BE2C (cell line): ENCODE measurements at regions not wholly inside any gene's neighbourhood (a gene's known extent, or its start where the extent isn't known, plus 50 kb on each side); places are given as distances from the start of the nearest gene placed in this dataset.

Experiments
- DNase-seq: peaks from one replicate; pipeline ENCODE4 v3.0.0-alpha.2; 2020
- H3K27me3 ChIP-seq: fragments of 250-450 bp; sonication (Bioruptor Pico); 2 replicates; pipeline ENCODE4 v1.5.1; 2020; ENCODE audit warnings: mild to moderate bottlenecking
- H3K36me3 ChIP-seq: fragments of 250-450 bp; sonication (Bioruptor Pico); 2 replicates; pipeline ENCODE4 v1.5.1; 2020; ENCODE audit warnings: mild to moderate bottlenecking
- H3K4me1 ChIP-seq: fragments of 250-450 bp; sonication (Bioruptor Pico); 2 replicates; pipeline ENCODE4 v1.5.1; 2020
- H3K4me3 ChIP-seq: 2 replicates; pipeline ENCODE4 v1.5.1; 2011; ENCODE audit warnings: low read depth, low read length
- H3K9me3 ChIP-seq: fragments of 250-450 bp; sonication (Bioruptor Pico); 2 replicates; pipeline ENCODE4 v1.5.1; 2020
- CTCF ChIP-seq: IDR thresholded peaks from 2 replicates; pipeline ENCODE4 v1.5.1; 2012; ENCODE audit warnings: mild to moderate bottlenecking, low read depth, low read length

GRCh38 chr7:85449478-85449877, 262.6 kb upstream of the SEMA3D start:
- no peaks in the 10 kb centered on the region for H3K9me3 ChIP-seq
- H3K4me3 ChIP-seq: no peak overlapping the region
- no peaks in the 10 kb centered on the region for H3K27me3 ChIP-seq
- no peaks in the 10 kb centered on the region for H3K4me1 ChIP-seq
- no peaks in the 10 kb centered on the region for H3K36me3 ChIP-seq
- DNase-seq: no peak
- no peak for TF ChIP-seq CTCF

GRCh38 chr7:85447004-85447403, 260.1 kb upstream of the SEMA3D start:
- Histone ChIP-seq H3K4me3 (no peak overlapping the region), H3K27me3 (no peaks in the 10 kb centered on the region), H3K36me3 (no peaks in the 10 kb centered on the region), H3K9me3 (no peaks in the 10 kb centered on the region), H3K4me1 (no peaks in the 10 kb centered on the region)
- DNase-seq: no peak
- TF ChIP-seq CTCF: no peak

GRCh38 chr7:85426487-85426960, 239.7 kb upstream of the SEMA3D start:
- no peaks in the 10 kb centered on the region for H3K4me1 ChIP-seq
- no peaks in the 10 kb centered on the region for H3K9me3 ChIP-seq
- H3K27me3 ChIP-seq: no peaks in the 10 kb centered on the region
- H3K36me3 ChIP-seq: no peaks in the 10 kb centered on the region
- no peak for DNase-seq
- H3K4me3 ChIP-seq: no peak overlapping the region
- no peak for TF ChIP-seq CTCF

GRCh38 chr7:85424298-85424697, 237.4 kb upstream of the SEMA3D start:
- no peak overlapping the region for H3K4me3 ChIP-seq
- no peak for TF ChIP-seq CTCF
- no peaks in the 10 kb centered on the region for H3K4me1 ChIP-seq
- no peaks in the 10 kb centered on the region for H3K9me3 ChIP-seq
- H3K27me3 ChIP-seq: no peaks in the 10 kb centered on the region
- no peak for DNase-seq
- H3K36me3 ChIP-seq: no peaks in the 10 kb centered on the region

GRCh38 chr7:85423209-85423895, 236.5 kb upstream of the SEMA3D start:
- H3K27me3 ChIP-seq: no peaks in the 10 kb centered on the region
- H3K36me3 ChIP-seq: no peaks in the 10 kb centered on the region
- no peaks in the 10 kb centered on the region for H3K4me1 ChIP-seq
- H3K4me3 ChIP-seq: no peak overlapping the region
- H3K9me3 ChIP-seq: no peaks in the 10 kb centered on the region
- no peak for TF ChIP-seq CTCF
- no peak for DNase-seq

GRCh38 chr7:85415743-85416142, 228.9 kb upstream of the SEMA3D start:
- Histone ChIP-seq H3K4me3 (no peak overlapping the region), H3K27me3 (no peaks in the 10 kb centered on the region), H3K36me3 (no peaks in the 10 kb centered on the region), H3K9me3 (no peaks in the 10 kb centered on the region), H3K4me1 (no peaks in the 10 kb centered on the region)
- no peak for DNase-seq
- TF ChIP-seq CTCF: no peak
